Mesenchymal stem cell (in vitro differentiated cells and primary cell): ENCODE measurements at regions not wholly inside any gene's neighbourhood (a gene's known extent, or its start where the extent isn't known, plus 50 kb on each side); places are given as distances from the start of the nearest gene placed in this dataset.

Source experiments
- DNase-seq: peaks from one replicate; pipeline ENCODE4 v3.0.0-alpha.2; 2013
- H2AFZ ChIP-seq: one replicate; pipeline ENCODE4 v1.6.1; 2013; ENCODE audit warnings: low read depth, mild to moderate bottlenecking, control low read depth, inconsistent platforms, low read length, moderate library complexity
- H2AK5ac ChIP-seq: 2 replicates; pipeline ENCODE4 v1.6.1; 2013; ENCODE audit warnings: low read length, moderate library complexity, mild to moderate bottlenecking, inconsistent platforms; ENCODE audit not compliant: severe bottlenecking
- H2BK120ac ChIP-seq: one replicate; pipeline ENCODE4 v1.6.1; 2013; ENCODE audit warnings: low read depth, mild to moderate bottlenecking, inconsistent platforms, low read length, moderate library complexity
- H2BK12ac ChIP-seq, 2 experiments: one replicate each; pipeline ENCODE4 v1.6.1; 2013; ENCODE audit warnings: inconsistent platforms in 2 of 2, low read length in 2 of 2, mild to moderate bottlenecking in 2 of 2, moderate library complexity in 2 of 2, control low read depth in 1 of 2
- H2BK15ac ChIP-seq: one replicate; pipeline ENCODE4 v1.6.1; 2013; ENCODE audit warnings: mild to moderate bottlenecking, low read depth, inconsistent platforms; ENCODE audit not compliant: poor library complexity, severe bottlenecking
- H2BK5ac ChIP-seq: 2 replicates; pipeline ENCODE4 v1.6.1; 2013; ENCODE audit warnings: low read depth, mild to moderate bottlenecking, low read length, control low read depth, inconsistent platforms; ENCODE audit not compliant: poor library complexity, severe bottlenecking
- H3K14ac ChIP-seq, 2 experiments: one replicate each; pipeline ENCODE4 v1.6.1; 2013; ENCODE audit warnings: inconsistent platforms in 2 of 2, low read length in 2 of 2, control low read depth in 1 of 2, mild to moderate bottlenecking in 1 of 2, moderate library complexity in 1 of 2
- H3K18ac ChIP-seq, 2 experiments: one replicate each; pipeline ENCODE4 v1.6.1; 2013; ENCODE audit warnings: inconsistent platforms in 2 of 2, low read length in 2 of 2, control low read depth in 1 of 2, low read depth in 1 of 2, mild to moderate bottlenecking in 1 of 2
- H3K23ac ChIP-seq, 2 experiments: one replicate each; pipeline ENCODE4 v1.6.1; 2013; ENCODE audit warnings: inconsistent platforms in 2 of 2, low read length in 2 of 2, mild to moderate bottlenecking in 2 of 2, moderate library complexity in 2 of 2, control low read depth in 1 of 2
- H3K27ac ChIP-seq: 2 replicates; pipeline ENCODE4 v1.5.1; 2013; ENCODE audit warnings: mild to moderate bottlenecking, moderate library complexity, low read length, control low read depth, inconsistent platforms; ENCODE audit not compliant: poor library complexity, severe bottlenecking
- H3K27me3 ChIP-seq, 2 experiments: 2 replicates each; pipeline versions ENCODE4 v1.6.1 to v1.7.0; 2013; ENCODE audit warnings: low read length in 2 of 2, mild to moderate bottlenecking in 2 of 2, moderate library complexity in 2 of 2, control low read depth in 1 of 2, inconsistent platforms in 1 of 2; ENCODE audit not compliant: control insufficient read depth in 1 of 2, insufficient read depth in 1 of 2
- H3K36me3 ChIP-seq, 2 experiments: 2 replicates each; pipeline versions ENCODE4 v1.6.1 to v1.7.0; 2013; ENCODE audit warnings: low read length in 2 of 2, control low read depth in 1 of 2, inconsistent platforms in 1 of 2, low read depth in 1 of 2, mild to moderate bottlenecking in 1 of 2; ENCODE audit not compliant: insufficient read depth in 2 of 2, control insufficient read depth in 1 of 2
- H3K4ac ChIP-seq, 2 experiments: one replicate each; pipeline ENCODE4 v1.6.1; 2013; ENCODE audit warnings: inconsistent platforms in 2 of 2, low read length in 2 of 2, mild to moderate bottlenecking in 2 of 2, moderate library complexity in 2 of 2, control low read depth in 1 of 2, low read depth in 1 of 2
- H3K4me1 ChIP-seq: 2 replicates; pipeline ENCODE4 v1.6.1; 2013; ENCODE audit warnings: low read depth, low read length, control low read depth; ENCODE audit not compliant: control insufficient read depth, insufficient read depth
- H3K4me2 ChIP-seq: 2 replicates; pipeline ENCODE4 v1.6.1; 2013; ENCODE audit warnings: low read length, mild to moderate bottlenecking, inconsistent platforms; ENCODE audit not compliant: poor library complexity, severe bottlenecking
- H3K4me3 ChIP-seq, 2 experiments: 2 replicates each; pipeline versions ENCODE4 v1.5.1 to v1.7.0; 2013; ENCODE audit warnings: low read length in 2 of 2, mild to moderate bottlenecking in 2 of 2, control low read depth in 1 of 2, low read depth in 1 of 2; ENCODE audit not compliant: insufficient read depth in 1 of 2
- H3K79me1 ChIP-seq: replicated peaks from 2 replicates; pipeline ENCODE4 v1.6.1; 2013; ENCODE audit warnings: mild to moderate bottlenecking, control low read depth, low read length, inconsistent platforms; ENCODE audit not compliant: poor library complexity, severe bottlenecking
- H3K9ac ChIP-seq: 2 replicates; pipeline ENCODE4 v1.7.0; 2013; ENCODE audit warnings: mild to moderate bottlenecking, low read length, moderate library complexity
- H3K9me3 ChIP-seq: 2 replicates; pipeline ENCODE4 v1.7.0; 2013; ENCODE audit warnings: mild to moderate bottlenecking, low read length; ENCODE audit not compliant: control insufficient read depth
- H4K8ac ChIP-seq: one replicate; pipeline ENCODE4 v1.6.1; 2013; ENCODE audit warnings: inconsistent platforms, mild to moderate bottlenecking, low read length, moderate library complexity
- H4K91ac ChIP-seq: one replicate; pipeline ENCODE4 v1.6.1; 2013; ENCODE audit warnings: mild to moderate bottlenecking, low read length, inconsistent platforms
- WGBS: methylation state at CpG from one replicate; pipeline ENCODE4 v1.1.7; 2013; ENCODE audit warnings: mixed read lengths; 5-methylcytosine and 5-hydroxymethylcytosine counted together

DNA sequence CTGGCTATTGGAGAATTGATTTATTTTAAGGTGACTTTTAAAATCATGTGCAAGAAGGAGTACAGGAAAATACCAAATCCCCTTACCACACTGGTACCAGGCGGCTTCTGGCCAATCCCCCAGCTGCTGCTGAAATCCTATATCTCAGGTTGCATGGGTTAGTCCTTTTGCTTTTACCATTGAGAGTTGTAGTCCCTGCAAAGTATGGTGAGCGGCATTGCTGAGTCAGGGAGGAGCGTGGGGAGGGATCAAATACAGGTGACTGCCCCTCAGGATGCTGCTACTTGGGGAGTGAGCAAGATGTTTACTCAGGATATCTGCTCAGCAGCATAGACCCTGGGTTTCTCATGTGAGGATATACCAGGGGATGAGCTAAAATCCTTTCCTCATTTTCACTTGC is 131.9 kb upstream of the STAC start:
- H2BK120ac ChIP-seq = no peak overlapping the region
- H4K91ac ChIP-seq = no peak overlapping the region
- no peaks in the 10 kb centered on the region for H3K79me1 ChIP-seq
- peaks cover 22% of the 10 kb centered on the region for H3K9me3 ChIP-seq
- H3K27me3 ChIP-seq = no peaks in the 10 kb centered on the region
- no peak overlapping the region for H4K8ac ChIP-seq
- H3K9ac ChIP-seq = no peak overlapping the region
- H2BK15ac ChIP-seq = no peak overlapping the region
- H3K36me3 ChIP-seq = no peaks in the 10 kb centered on the region
- H2BK12ac ChIP-seq = no peak overlapping the region
- DNase-seq = no peak
- no peak overlapping the region for H3K4me2 ChIP-seq
- WGBS = 89% methylated on average over 3 of the region's 3 CpGs
- no peak overlapping the region for H3K4ac ChIP-seq
- no peak overlapping the region for H2AK5ac ChIP-seq
- no peak overlapping the region for H3K14ac ChIP-seq
- no peak overlapping the region for H3K4me3 ChIP-seq
- no peak overlapping the region for H2BK5ac ChIP-seq
- H3K23ac ChIP-seq = no peak overlapping the region
- no peak overlapping the region for H3K18ac ChIP-seq
- H3K27ac ChIP-seq = no peak overlapping the region
- peaks cover 11% of the 10 kb centered on the region for H3K4me1 ChIP-seq
- no peak overlapping the region for H2AFZ ChIP-seq

DNA sequence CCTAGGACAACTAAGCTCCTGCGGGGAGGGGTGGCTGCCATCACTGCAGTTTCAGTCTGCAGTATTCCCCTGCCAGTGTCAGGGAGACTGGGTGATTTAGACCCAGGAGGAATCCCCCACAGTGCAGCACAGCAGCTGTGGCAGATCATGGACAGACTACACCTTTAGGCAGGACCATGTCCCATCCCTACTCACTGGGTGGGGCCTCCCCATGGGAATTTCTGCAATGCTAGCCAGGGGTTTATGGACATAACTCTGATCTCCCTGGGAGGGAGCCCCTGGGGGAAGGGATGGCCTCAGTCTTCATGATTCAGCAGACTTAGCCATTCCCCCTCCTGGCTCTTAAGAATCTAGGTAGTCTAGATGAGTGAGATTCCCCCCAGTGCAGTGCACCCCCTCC is 130.1 kb upstream of the STAC start:
- no peak overlapping the region for H3K9ac ChIP-seq
- H3K27me3 ChIP-seq = no peaks in the 10 kb centered on the region
- peaks cover 9% of the 10 kb centered on the region for H3K4me1 ChIP-seq
- H2BK5ac ChIP-seq = no peak overlapping the region
- 93% methylated on average over 1 of the region's 1 CpG for WGBS
- H3K4ac ChIP-seq = no peak overlapping the region
- no peak overlapping the region for H4K91ac ChIP-seq
- no peaks in the 10 kb centered on the region for H3K79me1 ChIP-seq
- no peak overlapping the region for H4K8ac ChIP-seq
- H2BK12ac ChIP-seq = no peak overlapping the region
- H3K36me3 ChIP-seq = no peaks in the 10 kb centered on the region
- no peak for DNase-seq
- no peak overlapping the region for H3K23ac ChIP-seq
- no peak overlapping the region for H3K18ac ChIP-seq
- H3K27ac ChIP-seq = no peak overlapping the region
- H2AFZ ChIP-seq = no peak overlapping the region
- H2BK120ac ChIP-seq = no peak overlapping the region
- peak overlapping the region in 1 of 2 experiments; percentile 74 for H3K14ac ChIP-seq
- H2BK15ac ChIP-seq = no peak overlapping the region
- no peak overlapping the region for H3K4me2 ChIP-seq
- H3K9me3 ChIP-seq = peaks cover 22% of the 10 kb centered on the region
- H2AK5ac ChIP-seq = no peak overlapping the region
- H3K4me3 ChIP-seq = no peak overlapping the region

GRCh38 chr3:36257158-36257852 is 123.0 kb upstream of the STAC start:
- Histone ChIP-seq H3K9ac (no peak overlapping the region), H3K14ac (no peak overlapping the region), H3K36me3 (no peaks in the 10 kb centered on the region), H3K4me1 (no peaks in the 10 kb centered on the region), H3K79me1 (no peaks in the 10 kb centered on the region), H3K27me3 (no peaks in the 10 kb centered on the region), H3K18ac (no peak overlapping the region), H3K23ac (no peak overlapping the region), H3K27ac (peak overlapping the region; percentile 47), H2AFZ (no peak overlapping the region), H2BK120ac (no peak overlapping the region), H2BK12ac (no peak overlapping the region), H2BK5ac (no peak overlapping the region), H4K91ac (no peak overlapping the region), H3K9me3 (peaks cover 7% of the 10 kb centered on the region), H2AK5ac (no peak overlapping the region), H3K4ac (no peak overlapping the region), H3K4me2 (no peak overlapping the region), H2BK15ac (no peak overlapping the region), H4K8ac (no peak overlapping the region), H3K4me3 (no peak overlapping the region)
- DNase-seq = no peak
- 93% methylated on average over 3 of the region's 3 CpGs for WGBS

GRCh38 chr3:36258421-36258820 is 121.9 kb upstream of the STAC start:
- no peak overlapping the region for H3K27ac ChIP-seq
- WGBS = no CpG with 5 or more reads among the region's 1 CpG

More at GRCh38 chr3:36258421-36258820, 121.9 kb upstream of the STAC start:
- no peak overlapping the region for H4K91ac ChIP-seq
- H2BK15ac ChIP-seq = no peak overlapping the region
- no peak for DNase-seq
- H3K9ac ChIP-seq = no peak overlapping the region
- no peaks in the 10 kb centered on the region for H3K4me1 ChIP-seq
- H3K27me3 ChIP-seq = no peaks in the 10 kb centered on the region
- no peak overlapping the region for H3K18ac ChIP-seq
- H3K4me2 ChIP-seq = no peak overlapping the region
- H2BK120ac ChIP-seq = no peak overlapping the region
- H3K23ac ChIP-seq = no peak overlapping the region
- H3K14ac ChIP-seq = no peak overlapping the region
- H3K4ac ChIP-seq = no peak overlapping the region
- no peak overlapping the region for H2BK5ac ChIP-seq
- H3K4me3 ChIP-seq = no peak overlapping the region
- no peak overlapping the region for H2AK5ac ChIP-seq
- no peaks in the 10 kb centered on the region for H3K9me3 ChIP-seq
- no peak overlapping the region for H4K8ac ChIP-seq
- H3K79me1 ChIP-seq = no peaks in the 10 kb centered on the region
- H2BK12ac ChIP-seq = no peak overlapping the region
- H3K36me3 ChIP-seq = no peaks in the 10 kb centered on the region
- H2AFZ ChIP-seq = no peak overlapping the region
